Bronchial epithelial cell (primary cell): ENCODE measurements at regions not wholly inside any gene's neighbourhood (a gene's known extent, or its start where the extent isn't known, plus 50 kb on each side); places are given as distances from the start of the nearest gene placed in this dataset.
A peak's percentile ranks its signal among the peaks of the same experiment; 100 is the strongest.

Experiments used
- DNase-seq: peaks from one replicate; pipeline ENCODE4 v3.0.0-alpha.2; 2010; ENCODE audit warnings: low read depth
- FAIRE-seq: peaks from 2 replicates; lab custom pipeline; 2011; peaks lifted over from hg19 to GRCh38; lab: Jason Lieb, UNC
- H3K27me3 ChIP-seq: 2 replicates; pipeline ENCODE4 v1.5.1; 2011; ENCODE audit warnings: low read length; ENCODE audit not compliant: control insufficient read depth, insufficient read depth
- H3K36me3 ChIP-seq: 2 replicates; pipeline ENCODE4 v1.5.1; 2011; ENCODE audit warnings: low read length; ENCODE audit not compliant: control insufficient read depth, insufficient read depth
- H3K4me3 ChIP-seq: 2 replicates; pipeline ENCODE4 v1.5.1; 2011; ENCODE audit warnings: mild to moderate bottlenecking, low read depth, low read length, control low read depth
- TF ChIP-seq, protein P1 (sequence below): IDR thresholded peaks from 2 replicates; pipeline ENCODE4 v1.5.1; 2011; ENCODE audit warnings: mild to moderate bottlenecking, moderate library complexity, low read length, control low read depth, inconsistent platforms; ENCODE audit not compliant: insufficient read depth, severe bottlenecking

DNA sequence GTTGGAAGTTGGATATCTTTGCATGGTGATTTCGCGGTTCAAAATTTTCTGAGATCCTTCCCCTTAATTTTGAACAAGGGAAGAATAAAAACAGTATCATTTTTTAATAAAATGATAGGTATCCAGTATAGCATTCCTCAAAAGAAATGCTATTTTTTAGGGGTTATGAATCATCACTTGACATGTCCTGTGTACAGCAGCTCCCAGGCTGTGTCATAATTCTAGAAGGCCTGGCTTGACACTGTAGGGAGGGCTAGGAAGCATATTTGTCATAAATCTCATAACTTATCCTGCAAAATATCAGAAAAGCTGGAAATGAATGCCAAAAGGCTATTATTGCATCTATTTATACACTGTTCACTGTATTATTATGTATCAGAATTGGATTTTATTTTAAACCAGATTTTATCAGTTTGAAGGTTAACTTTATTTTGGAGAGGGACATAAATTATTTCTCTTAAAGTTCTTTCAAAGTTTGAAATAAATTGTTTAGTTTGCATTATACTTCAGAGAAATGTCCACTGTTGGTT, 539.1 kb upstream of the ROBO2 start:
- Histone ChIP-seq H3K36me3 (no peaks in the 10 kb centered on the region), H3K4me3 (no peak overlapping the region), H3K27me3 (no peaks in the 10 kb centered on the region)
- DNase-seq = peak; percentile 5
- TF ChIP-seq, protein P1, sequence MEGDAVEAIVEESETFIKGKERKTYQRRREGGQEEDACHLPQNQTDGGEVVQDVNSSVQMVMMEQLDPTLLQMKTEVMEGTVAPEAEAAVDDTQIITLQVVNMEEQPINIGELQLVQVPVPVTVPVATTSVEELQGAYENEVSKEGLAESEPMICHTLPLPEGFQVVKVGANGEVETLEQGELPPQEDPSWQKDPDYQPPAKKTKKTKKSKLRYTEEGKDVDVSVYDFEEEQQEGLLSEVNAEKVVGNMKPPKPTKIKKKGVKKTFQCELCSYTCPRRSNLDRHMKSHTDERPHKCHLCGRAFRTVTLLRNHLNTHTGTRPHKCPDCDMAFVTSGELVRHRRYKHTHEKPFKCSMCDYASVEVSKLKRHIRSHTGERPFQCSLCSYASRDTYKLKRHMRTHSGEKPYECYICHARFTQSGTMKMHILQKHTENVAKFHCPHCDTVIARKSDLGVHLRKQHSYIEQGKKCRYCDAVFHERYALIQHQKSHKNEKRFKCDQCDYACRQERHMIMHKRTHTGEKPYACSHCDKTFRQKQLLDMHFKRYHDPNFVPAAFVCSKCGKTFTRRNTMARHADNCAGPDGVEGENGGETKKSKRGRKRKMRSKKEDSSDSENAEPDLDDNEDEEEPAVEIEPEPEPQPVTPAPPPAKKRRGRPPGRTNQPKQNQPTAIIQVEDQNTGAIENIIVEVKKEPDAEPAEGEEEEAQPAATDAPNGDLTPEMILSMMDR = no peak
- FAIRE-seq = no peak

DNA sequence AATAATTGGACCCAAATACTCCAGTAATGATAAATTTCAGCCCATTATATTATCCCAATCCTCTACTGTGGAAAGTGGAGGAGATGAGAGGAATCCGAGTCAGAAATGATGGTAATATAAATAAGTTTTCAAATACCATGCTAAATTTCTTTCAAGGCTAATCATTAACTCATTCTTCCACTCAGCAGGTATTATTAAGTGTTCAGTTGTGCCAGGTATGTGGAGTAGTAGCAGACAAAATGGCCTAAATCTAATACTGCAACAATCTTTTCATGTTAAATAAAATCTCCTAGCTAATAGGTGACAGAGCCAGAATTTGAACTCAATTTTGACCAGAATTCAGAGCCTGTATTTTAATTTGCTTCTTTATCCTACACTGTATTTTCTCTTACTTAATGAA, 538.6 kb upstream of the ROBO2 start:
- Histone ChIP-seq H3K27me3 (no peaks in the 10 kb centered on the region), H3K4me3 (no peak overlapping the region), H3K36me3 (no peaks in the 10 kb centered on the region)
- FAIRE-seq (no peak), DNase-seq (no peak)
- TF ChIP-seq, protein P1 = no peak

DNA sequence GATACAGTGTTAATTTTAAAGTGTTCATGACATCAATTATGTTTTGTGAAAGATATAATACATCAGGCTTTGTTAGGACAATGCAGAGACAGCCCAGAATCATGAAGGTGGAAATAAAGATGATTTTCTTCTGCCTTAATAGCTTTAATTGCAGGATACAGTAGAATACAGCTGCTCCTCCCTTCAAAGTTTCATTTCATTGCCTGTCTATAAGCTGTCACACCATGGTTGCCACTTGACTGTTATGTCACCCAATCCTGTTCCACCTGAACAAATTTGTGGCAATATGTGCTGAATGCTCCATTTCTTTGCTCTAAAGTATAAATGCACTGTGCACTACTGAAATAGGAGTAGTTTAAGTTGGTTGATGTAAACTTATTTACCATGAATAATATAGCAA, 537.8 kb upstream of the ROBO2 start:
- no peak for DNase-seq
- Histone ChIP-seq H3K36me3 (no peaks in the 10 kb centered on the region), H3K4me3 (no peak overlapping the region), H3K27me3 (no peaks in the 10 kb centered on the region)
- FAIRE-seq = no peak
- TF ChIP-seq, protein P1 = no peak

DNA sequence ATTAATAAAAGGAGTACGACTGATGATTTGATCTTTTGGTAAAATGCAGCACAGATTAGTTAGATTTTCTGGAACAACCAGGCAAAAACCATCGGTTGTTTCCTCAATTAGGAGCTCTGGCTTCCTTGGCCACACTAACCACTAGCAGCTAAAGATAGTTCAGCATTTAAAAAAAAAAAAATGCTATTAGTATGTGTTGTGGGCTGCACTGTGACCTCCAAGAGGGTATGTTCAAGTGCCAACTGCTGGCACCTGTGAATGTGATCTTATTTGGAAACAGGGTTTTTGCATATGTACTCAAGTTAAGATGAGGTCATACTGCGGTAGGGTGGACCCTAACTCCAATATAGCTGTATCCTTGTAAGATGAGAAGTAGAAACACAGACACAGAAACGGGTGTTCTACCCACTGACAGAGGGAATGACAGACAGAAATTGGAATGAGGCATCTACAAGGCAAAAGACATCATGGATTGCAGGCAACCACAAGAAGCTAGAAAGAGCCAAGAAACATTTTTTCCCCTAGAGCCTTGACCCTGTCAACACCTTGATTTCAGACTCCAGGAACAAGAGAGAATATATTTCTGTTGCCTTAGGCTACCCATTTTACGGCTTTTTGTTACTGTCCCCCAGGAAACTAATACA, 534.6 kb upstream of the ROBO2 start:
- no peaks in the 10 kb centered on the region for H3K27me3 ChIP-seq
- DNase-seq (no peak), FAIRE-seq (no peak)

DNA sequence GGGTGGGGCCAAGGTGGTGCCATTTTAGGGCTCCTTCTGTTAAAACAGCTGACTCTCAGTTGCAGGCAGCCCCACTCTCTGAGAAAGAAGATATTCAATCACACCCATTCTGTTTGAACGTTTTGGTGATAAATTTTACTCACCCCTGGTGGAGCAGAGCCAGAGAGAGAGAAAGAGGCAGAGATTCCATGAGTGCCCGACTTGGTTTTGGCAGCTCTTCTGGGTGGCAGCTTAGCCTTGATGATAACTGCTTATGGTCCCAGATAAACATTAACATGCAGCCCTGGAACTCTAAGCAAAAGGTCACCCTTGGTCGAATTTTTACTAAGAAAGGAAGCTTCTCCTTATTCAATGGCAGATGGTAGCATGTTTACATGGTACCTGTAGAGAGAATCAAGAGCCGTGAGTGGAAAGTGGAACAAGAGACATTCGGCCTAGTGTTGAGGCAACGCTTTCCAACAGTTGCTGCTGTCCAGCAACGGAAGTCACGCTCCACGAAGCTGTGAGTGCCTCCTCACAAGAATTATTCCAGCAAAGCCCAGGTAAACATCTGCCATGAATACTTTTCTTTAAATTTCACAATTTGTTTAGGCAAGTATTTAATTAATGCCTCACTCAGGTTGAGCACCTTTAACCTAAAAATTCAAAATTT, 530.6 kb upstream of the ROBO2 start:
- Histone ChIP-seq H3K36me3 (no peaks in the 10 kb centered on the region), H3K4me3 (no peak overlapping the region), H3K27me3 (no peaks in the 10 kb centered on the region)
- FAIRE-seq (no peak), DNase-seq (no peak)
- TF ChIP-seq, protein P1 = no peak

More for the DNA sequence above, 534.6 kb upstream of the ROBO2 start:
- TF ChIP-seq, protein P1 = no peak
- no peaks in the 10 kb centered on the region for H3K36me3 ChIP-seq
- no peak overlapping the region for H3K4me3 ChIP-seq

DNA sequence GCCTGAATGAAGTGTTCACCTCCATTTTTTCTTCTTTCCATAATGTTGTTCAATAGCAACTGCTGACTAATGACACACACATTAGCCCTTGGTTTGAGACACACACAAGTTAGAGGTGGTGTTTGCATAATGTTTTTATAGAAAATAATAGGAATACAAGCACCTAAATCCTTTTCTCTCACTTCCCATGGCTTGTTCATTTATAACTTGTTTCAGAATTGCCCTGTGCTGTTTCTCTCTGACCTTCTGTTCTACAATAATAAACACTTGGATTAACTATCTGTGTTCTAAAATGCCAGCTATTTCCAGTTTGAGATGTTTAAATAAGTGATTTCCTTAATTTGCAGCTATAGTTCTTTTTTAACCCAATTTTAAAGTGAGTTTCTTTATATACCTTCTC, 525.1 kb upstream of the ROBO2 start:
- DNase-seq (no peak), FAIRE-seq (no peak)
- no peaks in the 10 kb centered on the region for H3K27me3 ChIP-seq
- no peaks in the 10 kb centered on the region for H3K36me3 ChIP-seq
- H3K4me3 ChIP-seq = no peak overlapping the region
- TF ChIP-seq, protein P1 = no peak
